Liver (tissue), 3 donors: ENCODE measurements at regions not wholly inside any gene's neighbourhood (a gene's known extent, or its start where the extent isn't known, plus 50 kb on each side); places are given as distances from the start of the nearest gene placed in this dataset.

ENCODE experiments used
- ATF3 ChIP-seq: IDR thresholded peaks from 2 replicates; pipeline ENCODE4 v1.6.1; 2016; ENCODE audit warnings: antibody characterized with exemption
- CTCF ChIP-seq: fragments of 150-350 bp; IDR thresholded peaks from 2 replicates; pipeline ENCODE4 v1.5.1; 2017; ENCODE audit warnings: improper control_type of control experiment, low read depth, low read length; ENCODE audit not compliant: missing input control
- EGR1 ChIP-seq, 2 donors: IDR thresholded peaks; 2 replicates each; pipeline ENCODE4 v1.6.1; 2016 to 2018; ENCODE audit warnings: antibody characterized with exemption in 2 of 2, low read depth in 2 of 2
- GABPA ChIP-seq, 2 donors: IDR thresholded peaks in 1 of 2; conservative IDR thresholded peaks in 1 of 2; 2 replicates each; pipeline ENCODE4 v1.6.1; 2016; ENCODE audit warnings: antibody characterized with exemption in 2 of 2, mild to moderate bottlenecking in 1 of 2, moderate library complexity in 1 of 2
- HNF4G ChIP-seq: IDR thresholded peaks from 2 replicates; pipeline ENCODE4 v1.6.1; 2016; ENCODE audit warnings: antibody characterized with exemption
- MAX ChIP-seq: IDR thresholded peaks from 2 replicates; pipeline ENCODE4 v1.6.1; 2016; ENCODE audit warnings: antibody characterized with exemption
- NR2F2 ChIP-seq: IDR thresholded peaks from 2 replicates; pipeline ENCODE4 v1.6.1; 2016; ENCODE audit warnings: antibody characterized with exemption
- RAD21 ChIP-seq, 2 donors: IDR thresholded peaks; 2 replicates each; pipeline ENCODE4 v1.6.1; 2016; ENCODE audit warnings: antibody characterized with exemption in 2 of 2, mild to moderate bottlenecking in 2 of 2
- REST ChIP-seq: IDR thresholded peaks from 2 replicates; pipeline ENCODE4 v1.6.1; 2016; ENCODE audit warnings: antibody characterized with exemption, mild to moderate bottlenecking
- RXRA ChIP-seq, 2 donors: IDR thresholded peaks; 2 replicates each; pipeline ENCODE4 v1.6.1; 2017 to 2018; ENCODE audit warnings: antibody characterized with exemption in 2 of 2, mild to moderate bottlenecking in 1 of 2
- TAF1 ChIP-seq: conservative IDR thresholded peaks from 2 replicates; pipeline ENCODE4 v1.6.1; 2016; ENCODE audit warnings: antibody characterized with exemption, mild to moderate bottlenecking
- YY1 ChIP-seq: IDR thresholded peaks from 2 replicates; pipeline ENCODE4 v1.6.1; 2016; ENCODE audit warnings: antibody characterized with exemption, mild to moderate bottlenecking
- ZBTB33 ChIP-seq: IDR thresholded peaks from 2 replicates; pipeline ENCODE4 v1.6.1; 2016; ENCODE audit warnings: antibody characterized with exemption
- donor health status: healthy.
- donor health status: healthy.

GRCh38 chr18:72376256-72376655, 167.9 kb downstream of the CBLN2 start:
- TF ChIP-seq CTCF (no peak), REST (no peak), MAX (no peak), EGR1 (IDR thresholded peaks at IDR 0.05; ENCODE audit: low read depth in 2 of 2) (no peak), NR2F2 (no peak), ZBTB33 (no peak), GABPA (IDR thresholded peaks at IDR 0.05 in 1 of 2, conservative IDR thresholded peaks at IDR 0.05 in 1 of 2) (no peak), ATF3 (no peak), RXRA (IDR thresholded peaks at IDR 0.05) (no peak), YY1 (no peak), HNF4G (no peak), TAF1 (no peak), RAD21 (IDR thresholded peaks at IDR 0.05) (no peak)
